ENCODE measurements at regions not wholly inside any gene's neighbourhood (a gene's known extent, or its start where the extent isn't known, plus 50 kb on each side); places are given as distances from the start of the nearest gene placed in this dataset.

DNA sequence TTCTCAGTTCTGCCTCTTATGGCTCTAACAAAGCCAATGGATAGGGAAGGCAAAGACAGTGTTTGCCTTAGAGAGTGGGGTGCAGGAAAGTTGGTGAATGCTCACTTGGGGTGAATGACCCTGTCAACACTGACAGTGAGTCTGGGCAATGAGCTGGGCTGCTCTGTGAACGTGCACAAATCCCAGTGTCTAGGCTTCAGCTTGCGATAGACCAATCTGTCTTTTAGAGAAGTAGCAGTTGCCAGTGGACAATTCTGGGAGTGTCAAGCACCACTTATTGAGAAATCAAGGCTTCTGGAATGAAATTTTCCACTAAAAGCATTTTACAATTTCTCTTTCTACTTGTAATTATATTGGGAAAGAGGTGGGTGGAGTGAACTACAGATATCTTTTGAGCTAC is 141.4 kb downstream of the HERPUD2 start:
- H3K79me2 ChIP-seq (ENCODE audit: insufficient read depth, low read length) = no peaks in the 10 kb centered on the region
- H3K27me3 ChIP-seq (ENCODE audit: insufficient read depth, low read length) = no peaks in the 10 kb centered on the region; the same call in 1 of the 2 replicates
- H3K9me3 ChIP-seq (ENCODE audit: low read length) = no peaks in the 10 kb centered on the region

DNA sequence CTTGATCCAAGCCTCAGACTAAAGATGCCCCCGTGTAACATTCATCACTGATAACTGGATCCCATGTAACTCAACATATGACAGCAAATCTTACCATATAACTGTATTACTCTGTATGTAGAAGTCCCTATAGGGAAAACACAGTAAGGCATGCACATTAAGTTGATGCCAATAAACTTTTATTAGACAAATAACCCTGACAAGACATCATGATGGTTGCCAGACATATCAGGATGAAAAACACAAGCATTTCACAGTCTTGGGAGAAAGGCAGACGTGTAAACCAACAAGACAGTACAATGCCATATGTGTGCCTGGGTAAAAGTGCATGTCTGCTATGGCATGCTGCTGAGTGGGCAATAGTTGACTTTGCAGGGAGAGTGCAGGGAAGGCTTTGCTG is 142.2 kb downstream of the HERPUD2 start:
- Histone ChIP-seq H3K9me3 (ENCODE audit: low read length) (no peaks in the 10 kb centered on the region), H3K9ac (ENCODE audit: low read length) (no peak overlapping the region), H3K79me2 (ENCODE audit: insufficient read depth, low read length) (no peaks in the 10 kb centered on the region), H3K4me2 (ENCODE audit: low read length) (no peak overlapping the region), H3K9me2 (ENCODE audit: low read depth, low read length) (no peaks in the 10 kb centered on the region), H3K4me1 (ENCODE audit: insufficient read depth, low read length, severe bottlenecking) (no peaks in the 10 kb centered on the region), H2AFZ (ENCODE audit: low read length) (no peak overlapping the region), H3F3A (ENCODE audit: insufficient read depth, low read length) (no peaks in the 10 kb centered on the region), H3K4me3 (ENCODE audit: low read depth, low read length, poor library complexity, severe bottlenecking) (no peak overlapping the region), H4K20me1 (ENCODE audit: insufficient read depth, low read length) (no peaks in the 10 kb centered on the region), H3K27me3 (ENCODE audit: insufficient read depth, low read length) (no peaks in the 10 kb centered on the region; the same call in 1 of the 2 replicates), H3K36me3 (ENCODE audit: insufficient read depth, low read length) (no peaks in the 10 kb centered on the region), H3K27ac (ENCODE audit: low read depth, low read length, poor library complexity, severe bottlenecking) (no peak overlapping the region)
- TF ChIP-seq, protein P1, sequence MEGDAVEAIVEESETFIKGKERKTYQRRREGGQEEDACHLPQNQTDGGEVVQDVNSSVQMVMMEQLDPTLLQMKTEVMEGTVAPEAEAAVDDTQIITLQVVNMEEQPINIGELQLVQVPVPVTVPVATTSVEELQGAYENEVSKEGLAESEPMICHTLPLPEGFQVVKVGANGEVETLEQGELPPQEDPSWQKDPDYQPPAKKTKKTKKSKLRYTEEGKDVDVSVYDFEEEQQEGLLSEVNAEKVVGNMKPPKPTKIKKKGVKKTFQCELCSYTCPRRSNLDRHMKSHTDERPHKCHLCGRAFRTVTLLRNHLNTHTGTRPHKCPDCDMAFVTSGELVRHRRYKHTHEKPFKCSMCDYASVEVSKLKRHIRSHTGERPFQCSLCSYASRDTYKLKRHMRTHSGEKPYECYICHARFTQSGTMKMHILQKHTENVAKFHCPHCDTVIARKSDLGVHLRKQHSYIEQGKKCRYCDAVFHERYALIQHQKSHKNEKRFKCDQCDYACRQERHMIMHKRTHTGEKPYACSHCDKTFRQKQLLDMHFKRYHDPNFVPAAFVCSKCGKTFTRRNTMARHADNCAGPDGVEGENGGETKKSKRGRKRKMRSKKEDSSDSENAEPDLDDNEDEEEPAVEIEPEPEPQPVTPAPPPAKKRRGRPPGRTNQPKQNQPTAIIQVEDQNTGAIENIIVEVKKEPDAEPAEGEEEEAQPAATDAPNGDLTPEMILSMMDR (IDR thresholded peaks at IDR 0.05; ENCODE audit: low read length) = no peak
- no peak for TF ChIP-seq EZH2 (IDR thresholded peaks at IDR 0.05; ENCODE audit: borderline replicate concordance, low read length)

More for the DNA sequence above, 141.4 kb downstream of the HERPUD2 start:
- no peak overlapping the region for H3K9ac ChIP-seq (ENCODE audit: low read length)
- H2AFZ ChIP-seq (ENCODE audit: low read length) = no peak overlapping the region
- H3K9me2 ChIP-seq (ENCODE audit: low read depth, low read length) = no peaks in the 10 kb centered on the region
- no peak overlapping the region for H3K4me2 ChIP-seq (ENCODE audit: low read length)
- no peaks in the 10 kb centered on the region for H3K36me3 ChIP-seq (ENCODE audit: insufficient read depth, low read length)
- H3K4me3 ChIP-seq (ENCODE audit: low read depth, low read length, poor library complexity, severe bottlenecking) = no peak overlapping the region
- no peaks in the 10 kb centered on the region for H3F3A ChIP-seq (ENCODE audit: insufficient read depth, low read length)
- H4K20me1 ChIP-seq (ENCODE audit: insufficient read depth, low read length) = no peaks in the 10 kb centered on the region
- H3K4me1 ChIP-seq (ENCODE audit: insufficient read depth, low read length, severe bottlenecking) = no peaks in the 10 kb centered on the region
- no peak for TF ChIP-seq EZH2 (IDR thresholded peaks at IDR 0.05; ENCODE audit: borderline replicate concordance, low read length)
- TF ChIP-seq, protein P1 (IDR thresholded peaks at IDR 0.05; ENCODE audit: low read length) = no peak
- H3K27ac ChIP-seq (ENCODE audit: low read depth, low read length, poor library complexity, severe bottlenecking) = no peak overlapping the region

DNA sequence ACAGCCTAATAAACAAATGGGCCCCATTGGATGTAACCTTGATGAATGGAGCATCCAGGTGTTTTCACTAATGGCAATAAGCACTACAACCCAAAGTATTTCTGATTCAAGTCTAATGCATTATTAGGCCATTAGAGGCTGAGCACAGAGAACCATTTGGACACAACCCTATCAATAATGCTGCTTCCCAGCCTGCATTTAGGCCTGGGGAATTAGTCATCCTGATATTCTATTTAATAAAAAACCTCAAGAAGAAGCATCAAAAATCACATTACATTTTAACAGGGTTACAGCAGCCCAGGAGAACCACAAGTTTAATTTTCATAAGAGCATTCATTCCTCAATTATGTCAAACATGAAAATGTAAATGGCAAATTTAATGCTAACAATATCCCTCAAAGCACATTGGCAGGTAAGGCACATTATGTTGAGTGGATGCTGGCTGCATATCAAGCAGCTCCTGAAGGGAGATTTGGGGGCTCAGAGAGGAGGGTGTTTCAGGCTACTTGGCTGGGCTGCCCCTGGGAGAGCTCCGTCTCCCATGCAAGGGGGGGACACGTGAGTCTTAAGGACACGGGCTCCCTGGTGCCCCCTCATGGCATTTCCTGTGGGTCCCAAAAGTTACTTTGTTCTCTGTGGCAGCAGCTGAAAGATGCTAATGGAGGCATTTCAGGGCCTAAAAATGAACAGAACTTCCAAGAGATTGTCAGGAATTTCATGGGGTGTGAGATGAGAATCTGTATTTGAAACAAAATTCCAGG is 143.4 kb downstream of the HERPUD2 start:
- TF ChIP-seq EZH2 (IDR thresholded peaks at IDR 0.05; ENCODE audit: borderline replicate concordance, low read length) = no peak
- TF ChIP-seq, protein P1 (IDR thresholded peaks at IDR 0.05; ENCODE audit: low read length) = no peak
- H3F3A ChIP-seq (ENCODE audit: insufficient read depth, low read length) = no peaks in the 10 kb centered on the region
- no peak overlapping the region for H3K27ac ChIP-seq (ENCODE audit: low read depth, low read length, poor library complexity, severe bottlenecking)
- no peaks in the 10 kb centered on the region for H3K9me3 ChIP-seq (ENCODE audit: low read length)
- H3K36me3 ChIP-seq (ENCODE audit: insufficient read depth, low read length) = no peaks in the 10 kb centered on the region
- peaks cover 3% of the 10 kb centered on the region; the same call in 1 of the 2 replicates for H3K27me3 ChIP-seq (ENCODE audit: insufficient read depth, low read length)
- H2AFZ ChIP-seq (ENCODE audit: low read length) = no peak overlapping the region
- no peak overlapping the region for H3K4me2 ChIP-seq (ENCODE audit: low read length)
- no peaks in the 10 kb centered on the region for H3K79me2 ChIP-seq (ENCODE audit: insufficient read depth, low read length)
- no peak overlapping the region for H3K4me3 ChIP-seq (ENCODE audit: low read depth, low read length, poor library complexity, severe bottlenecking)
- H3K9ac ChIP-seq (ENCODE audit: low read length) = no peak overlapping the region
- no peaks in the 10 kb centered on the region for H3K4me1 ChIP-seq (ENCODE audit: insufficient read depth, low read length, severe bottlenecking)
- H3K9me2 ChIP-seq (ENCODE audit: low read depth, low read length) = no peaks in the 10 kb centered on the region
- no peaks in the 10 kb centered on the region for H4K20me1 ChIP-seq (ENCODE audit: insufficient read depth, low read length)

Data from OCI-LY1 (cell line).